ENCODE measurements at regions not wholly inside any gene's neighbourhood (a gene's known extent, or its start where the extent isn't known, plus 50 kb on each side); places are given as distances from the start of the nearest gene placed in this dataset.

DNA sequence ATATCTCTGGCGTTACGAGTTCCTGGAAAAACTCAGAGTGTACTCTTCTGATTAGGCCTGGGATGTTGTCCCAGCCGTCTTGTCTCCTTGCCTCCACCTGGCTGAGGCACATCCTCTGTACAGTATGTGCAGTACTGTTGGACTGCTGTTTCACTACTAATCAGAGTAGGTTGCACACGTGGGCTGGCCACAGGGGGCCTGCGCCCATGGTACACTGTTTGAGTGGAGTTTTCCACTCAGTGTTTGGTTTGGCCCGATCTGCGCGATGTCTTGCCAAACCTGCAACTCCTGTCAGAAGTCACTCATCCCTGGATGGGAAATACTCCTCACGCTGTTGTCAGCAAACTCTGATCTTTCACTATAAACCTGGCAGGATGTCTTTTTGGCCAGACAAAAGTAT is 189.6 kb upstream of the CSNK1A1L start:
- TF ChIP-seq POLR2A (IDR thresholded peaks at IDR 0.05), result no peak
- TF ChIP-seq, protein P1, sequence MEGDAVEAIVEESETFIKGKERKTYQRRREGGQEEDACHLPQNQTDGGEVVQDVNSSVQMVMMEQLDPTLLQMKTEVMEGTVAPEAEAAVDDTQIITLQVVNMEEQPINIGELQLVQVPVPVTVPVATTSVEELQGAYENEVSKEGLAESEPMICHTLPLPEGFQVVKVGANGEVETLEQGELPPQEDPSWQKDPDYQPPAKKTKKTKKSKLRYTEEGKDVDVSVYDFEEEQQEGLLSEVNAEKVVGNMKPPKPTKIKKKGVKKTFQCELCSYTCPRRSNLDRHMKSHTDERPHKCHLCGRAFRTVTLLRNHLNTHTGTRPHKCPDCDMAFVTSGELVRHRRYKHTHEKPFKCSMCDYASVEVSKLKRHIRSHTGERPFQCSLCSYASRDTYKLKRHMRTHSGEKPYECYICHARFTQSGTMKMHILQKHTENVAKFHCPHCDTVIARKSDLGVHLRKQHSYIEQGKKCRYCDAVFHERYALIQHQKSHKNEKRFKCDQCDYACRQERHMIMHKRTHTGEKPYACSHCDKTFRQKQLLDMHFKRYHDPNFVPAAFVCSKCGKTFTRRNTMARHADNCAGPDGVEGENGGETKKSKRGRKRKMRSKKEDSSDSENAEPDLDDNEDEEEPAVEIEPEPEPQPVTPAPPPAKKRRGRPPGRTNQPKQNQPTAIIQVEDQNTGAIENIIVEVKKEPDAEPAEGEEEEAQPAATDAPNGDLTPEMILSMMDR (IDR thresholded peaks at IDR 0.05), result no peak

Measured in right lobe of liver (tissue), 4 donors.